ENCODE measurements at regions not wholly inside any gene's neighbourhood (a gene's known extent, or its start where the extent isn't known, plus 50 kb on each side); places are given as distances from the start of the nearest gene placed in this dataset.

GRCh38 chr15:66844041-66844746, 142.2 kb downstream of the SMAD6 start:
- TF ChIP-seq CTCF (IDR thresholded peaks at IDR 0.05), result no peak
- no peak for DNase-seq (ENCODE audit: low spot score)
- ATAC-seq (ENCODE audit: low FRiP score), result no peak

- DNase-seq (ENCODE audit: low spot score) (no peak), ATAC-seq (ENCODE audit: low FRiP score) (no peak)
- TF ChIP-seq CTCF (IDR thresholded peaks at IDR 0.05), result no peak
These were observed 142.7 kb downstream of the SMAD6 start for GRCh38 chr15:66844747-66845145.

GRCh38 chr15:66845266-66845785, 143.3 kb downstream of the SMAD6 start:
- no peak for ATAC-seq (ENCODE audit: low FRiP score)
- no peak for DNase-seq (ENCODE audit: low spot score)
- TF ChIP-seq CTCF (IDR thresholded peaks at IDR 0.05), result no peak

- ATAC-seq (ENCODE audit: low FRiP score) (no peak), DNase-seq (ENCODE audit: low spot score) (no peak)
- TF ChIP-seq CTCF (IDR thresholded peaks at IDR 0.05), result no peak
These were observed 144.0 kb downstream of the SMAD6 start for GRCh38 chr15:66846031-66846430.

GRCh38 chr15:66846811-66847210, 144.8 kb downstream of the SMAD6 start:
- no peak for ATAC-seq (ENCODE audit: low FRiP score)

GRCh38 chr15:66847565-66847991, 145.5 kb downstream of the SMAD6 start:
- no peak for TF ChIP-seq CTCF (IDR thresholded peaks at IDR 0.05)
- DNase-seq (ENCODE audit: low spot score) (no peak), ATAC-seq (ENCODE audit: low FRiP score) (no peak)

More at GRCh38 chr15:66846811-66847210, 144.8 kb downstream of the SMAD6 start:
- DNase-seq (ENCODE audit: low spot score), result no peak
- TF ChIP-seq CTCF (IDR thresholded peaks at IDR 0.05), result no peak

GRCh38 chr15:66848116-66848515, 146.1 kb downstream of the SMAD6 start:
- no peak for TF ChIP-seq CTCF (IDR thresholded peaks at IDR 0.05)
- ATAC-seq (ENCODE audit: low FRiP score) (no peak), DNase-seq (ENCODE audit: low spot score) (peak; percentile 17)

All from omental fat pad (tissue), 3 donors.